Activated CD4-positive, alpha-beta T cell treated with anti-CD3 and anti-CD28 coated beads, Interleukin-2, amount 50 U/mL, for 24 hours (primary cell): ENCODE measurements at regions not wholly inside any gene's neighbourhood (a gene's known extent, or its start where the extent isn't known, plus 50 kb on each side); places are given as distances from the start of the nearest gene placed in this dataset.

Experiments
- DNase-seq, 2 donors: peaks; one replicate each; pipeline ENCODE4 v3.0.0-alpha.2; 2020; ENCODE audit warnings: low read depth in 1 of 2, low spot score in 1 of 2

- no peak for DNase-seq
Observed at GRCh38 chr1:14037101-14037847, 337.3 kb downstream of the PRDM2 start.

- DNase-seq, result no peak
Observed at GRCh38 chr1:14039582-14040430, 339.8 kb downstream of the PRDM2 start.

GRCh38 chr1:14049965-14050364 is 350.0 kb downstream of the PRDM2 start:
- DNase-seq, result no peak

- DNase-seq, result no peak
Observed at GRCh38 chr1:14055442-14056223, 355.6 kb downstream of the PRDM2 start.

- no peak for DNase-seq
Observed at GRCh38 chr1:14057640-14058039, 357.7 kb downstream of the PRDM2 start.

- no peak for DNase-seq
Observed at GRCh38 chr1:14061204-14061603, 361.2 kb downstream of the PRDM2 start.

- no peak for DNase-seq
Observed at GRCh38 chr1:14061722-14062121, 361.7 kb downstream of the PRDM2 start.

GRCh38 chr1:14062669-14063068 is 362.7 kb downstream of the PRDM2 start:
- DNase-seq, result no peak

- no peak for DNase-seq
Observed at GRCh38 chr1:14064649-14065442, 364.9 kb downstream of the PRDM2 start.

- DNase-seq, result no peak
Observed at GRCh38 chr1:14065486-14065885, 365.5 kb downstream of the PRDM2 start.

- no peak for DNase-seq
Observed at GRCh38 chr1:14067036-14067435, 367.0 kb downstream of the PRDM2 start.

- DNase-seq, result no peak
Observed at GRCh38 chr1:14067711-14068110, 367.7 kb downstream of the PRDM2 start.

GRCh38 chr1:14071581-14071980 is 371.6 kb downstream of the PRDM2 start:
- DNase-seq, result no peak

GRCh38 chr1:14080653-14081052 is 380.7 kb downstream of the PRDM2 start:
- no peak for DNase-seq

- DNase-seq, result no peak
Observed at GRCh38 chr1:14082331-14082730, 382.3 kb downstream of the PRDM2 start.

- DNase-seq, result no peak
Observed at GRCh38 chr1:14083277-14083676, 383.3 kb downstream of the PRDM2 start.

GRCh38 chr1:14083706-14084105 is 383.7 kb downstream of the PRDM2 start:
- no peak for DNase-seq

- no peak for DNase-seq
Observed at GRCh38 chr1:14090062-14090461, 390.1 kb downstream of the PRDM2 start.

GRCh38 chr1:14090531-14090930 is 390.5 kb downstream of the PRDM2 start:
- no peak for DNase-seq

- DNase-seq, result no peak
Observed at GRCh38 chr1:14094611-14095400, 394.8 kb downstream of the PRDM2 start.
